T-cell (primary cell): ENCODE measurements at regions not wholly inside any gene's neighbourhood (a gene's known extent, or its start where the extent isn't known, plus 50 kb on each side); places are given as distances from the start of the nearest gene placed in this dataset.

Experiments
- ATAC-seq, 4 experiments: fragments of 200-7000 bp in 3 of 4; fragments of 150-1000 bp in 1 of 4; cut with Tn5 transposase; replicated peaks in 1 of 4; 1 replicate in 3 of 4; 2 replicates in 1 of 4; pipeline ENCODE4 v1.10.0; 2021; ENCODE audit warnings: moderate library complexity in 3 of 4, mild to moderate bottlenecking in 2 of 4, moderate number of reproducible peaks in 1 of 4
- CTCF ChIA-PET, 2 donors: fragments of 300-600 bp; sonication (Branson Sonifier 250); formaldehyde crosslinking; loops; one replicate each; lab custom pipeline; 2022; ENCODE audit warnings: antibody characterized with exemption in 2 of 2; lab: Charles Lee
- POLR2A ChIA-PET, 2 donors: fragments of 300-600 bp; sonication (Branson Sonifier 250); formaldehyde crosslinking; loops; one replicate each; lab custom pipeline; 2022; ENCODE audit warnings: antibody characterized with exemption in 2 of 2; lab: Charles Lee
- DNase-seq, 35 experiments: peaks; one replicate each; pipeline versions ENCODE4 v3.0.0 to v3.0.0-alpha.2; 2013 to 2023
- H3K27ac ChIP-seq: one replicate; pipeline ENCODE4 v1.5.1; 2013; ENCODE audit warnings: low read length
- H3K27me3 ChIP-seq, 2 experiments: replicated peaks in 1 of 2; 1 replicate in 1 of 2; 2 replicates in 1 of 2; pipeline versions ENCODE4 v1.6.1 to v1.7.0; 2013; ENCODE audit warnings: low read length in 1 of 2, mixed read lengths in 1 of 2; ENCODE audit not compliant: control insufficient read depth in 2 of 2, insufficient read depth in 2 of 2; ENCODE audit errors: extremely low read depth in 1 of 2
- H3K36me3 ChIP-seq, 2 donors: 1 replicate in 1 of 2; 2 replicates in 1 of 2; pipeline versions ENCODE4 v1.6.1 to v1.7.0; 2013; ENCODE audit warnings: low read length in 1 of 2; ENCODE audit not compliant: control insufficient read depth in 2 of 2, insufficient read depth in 1 of 2; ENCODE audit errors: extremely low read depth in 1 of 2
- H3K4me1 ChIP-seq, 2 experiments: 1 replicate in 1 of 2; 2 replicates in 1 of 2; pipeline versions ENCODE4 v1.6.1 to v1.7.0; 2013; ENCODE audit warnings: low read length in 2 of 2, mixed read lengths in 1 of 2; ENCODE audit not compliant: insufficient read depth in 2 of 2, control insufficient read depth in 1 of 2; ENCODE audit errors: extremely low read depth in 1 of 2
- H3K4me3 ChIP-seq, 2 donors: 1 replicate in 1 of 2; 2 replicates in 1 of 2; pipeline versions ENCODE4 v1.5.1 to v1.7.0; 2013; ENCODE audit warnings: mild to moderate bottlenecking in 2 of 2, low read length in 1 of 2, moderate library complexity in 1 of 2; ENCODE audit not compliant: control insufficient read depth in 1 of 2; ENCODE audit errors: extremely low read depth in 1 of 2
- H3K9me3 ChIP-seq: 2 replicates; pipeline ENCODE4 v1.7.0; 2013
- H3K27ac Mint-ChIP-seq, 2 donors: one replicate each; pipeline ENCODE4 v1.8.0; 2020 to 2021; ENCODE audit warnings: mild to moderate bottlenecking in 2 of 2, mixed read lengths in 2 of 2
- H3K27me3 Mint-ChIP-seq, 2 donors: one replicate each; pipeline ENCODE4 v1.8.0; 2021 to 2022; ENCODE audit warnings: mixed read lengths in 2 of 2
- H3K36me3 Mint-ChIP-seq: one replicate; pipeline ENCODE4 v1.8.0; 2021; ENCODE audit warnings: mixed read lengths
- H3K4me1 Mint-ChIP-seq, 3 donors: one replicate each; pipeline ENCODE4 v1.8.0; 2020 to 2022; ENCODE audit warnings: mixed read lengths in 3 of 3, mild to moderate bottlenecking in 1 of 3
- H3K4me3 Mint-ChIP-seq, 3 donors: one replicate each; pipeline ENCODE4 v1.8.0; 2020 to 2022; ENCODE audit warnings: mild to moderate bottlenecking in 3 of 3, mixed read lengths in 3 of 3, moderate library complexity in 3 of 3
- H3K9me3 Mint-ChIP-seq, 3 donors: one replicate each; pipeline ENCODE4 v1.8.0; 2020 to 2022; ENCODE audit warnings: mixed read lengths in 3 of 3
- WGBS: methylation state at CpG from one replicate; pipeline ENCODE4 v1.1.5; 2013; ENCODE audit warnings: missing lambda C conversion rate; ENCODE audit not compliant: insufficient coverage; 5-methylcytosine and 5-hydroxymethylcytosine counted together

DNA sequence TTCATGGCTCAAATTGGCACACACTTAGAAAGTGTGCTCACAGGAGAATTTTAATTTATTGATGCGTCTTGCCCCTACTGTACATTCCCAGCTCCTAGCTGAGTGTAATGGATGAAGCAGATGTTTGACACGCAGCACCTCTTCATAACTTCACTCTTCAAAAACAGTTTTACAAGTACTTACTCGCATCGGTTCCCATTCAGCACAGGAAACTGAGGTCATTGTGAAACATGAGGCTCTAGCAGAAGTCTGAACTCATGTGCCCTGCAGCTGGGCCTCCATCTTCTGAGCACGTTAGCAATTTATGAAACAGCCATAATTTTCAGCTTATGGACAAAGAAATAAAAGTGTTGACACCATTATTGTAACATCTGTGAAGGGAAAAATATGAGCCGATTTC, 558.9 kb upstream of the MGMT start:
- H3K27ac ChIP-seq: no peak overlapping the region
- DNase-seq: no peak
- ATAC-seq: no peak
- no peaks in the 10 kb centered on the region for H3K9me3 ChIP-seq
- peaks cover 0 to 13% of the 10 kb centered on the region in 2 experiments for H3K4me1 ChIP-seq
- H3K27ac Mint-ChIP-seq: no peak overlapping the region
- H3K4me1 Mint-ChIP-seq: peaks cover 0 to 2% (median 0%) of the 10 kb centered on the region in 3 donors
- no peak overlapping the region for H3K4me3 Mint-ChIP-seq
- ChIA-PET CTCF (no interaction called here), POLR2A (no interaction called here)
- no peaks in the 10 kb centered on the region for H3K27me3 Mint-ChIP-seq
- no peaks in the 10 kb centered on the region for H3K9me3 Mint-ChIP-seq
- no peak overlapping the region for H3K4me3 ChIP-seq
- H3K36me3 Mint-ChIP-seq: no peaks in the 10 kb centered on the region
- WGBS: 0% methylated on average over 2 of the region's 6 CpGs
- H3K27me3 ChIP-seq: no peaks in the 10 kb centered on the region
- H3K36me3 ChIP-seq: no peaks in the 10 kb centered on the region

GRCh38 chr10:128908499-128908898, 558.5 kb upstream of the MGMT start:
- Mint-ChIP-seq H3K9me3 (no peaks in the 10 kb centered on the region), H3K4me3 (no peak overlapping the region), H3K27ac (no peak overlapping the region), H3K36me3 (no peaks in the 10 kb centered on the region), H3K27me3 (no peaks in the 10 kb centered on the region), H3K4me1 (peaks cover 0 to 4% (median 0%) of the 10 kb centered on the region in 3 donors)
- WGBS: 60% methylated on average over 1 of the region's 4 CpGs
- H3K36me3 ChIP-seq: no peaks in the 10 kb centered on the region
- no peaks in the 10 kb centered on the region for H3K27me3 ChIP-seq
- no peak overlapping the region for H3K27ac ChIP-seq
- POLR2A ChIA-PET: no interaction called here
- peaks cover 0 to 13% of the 10 kb centered on the region in 2 experiments for H3K4me1 ChIP-seq
- ATAC-seq (no peak), DNase-seq (no peak)
- no peak overlapping the region for H3K4me3 ChIP-seq
- H3K9me3 ChIP-seq: no peaks in the 10 kb centered on the region
- CTCF ChIA-PET: no interaction called here

DNA sequence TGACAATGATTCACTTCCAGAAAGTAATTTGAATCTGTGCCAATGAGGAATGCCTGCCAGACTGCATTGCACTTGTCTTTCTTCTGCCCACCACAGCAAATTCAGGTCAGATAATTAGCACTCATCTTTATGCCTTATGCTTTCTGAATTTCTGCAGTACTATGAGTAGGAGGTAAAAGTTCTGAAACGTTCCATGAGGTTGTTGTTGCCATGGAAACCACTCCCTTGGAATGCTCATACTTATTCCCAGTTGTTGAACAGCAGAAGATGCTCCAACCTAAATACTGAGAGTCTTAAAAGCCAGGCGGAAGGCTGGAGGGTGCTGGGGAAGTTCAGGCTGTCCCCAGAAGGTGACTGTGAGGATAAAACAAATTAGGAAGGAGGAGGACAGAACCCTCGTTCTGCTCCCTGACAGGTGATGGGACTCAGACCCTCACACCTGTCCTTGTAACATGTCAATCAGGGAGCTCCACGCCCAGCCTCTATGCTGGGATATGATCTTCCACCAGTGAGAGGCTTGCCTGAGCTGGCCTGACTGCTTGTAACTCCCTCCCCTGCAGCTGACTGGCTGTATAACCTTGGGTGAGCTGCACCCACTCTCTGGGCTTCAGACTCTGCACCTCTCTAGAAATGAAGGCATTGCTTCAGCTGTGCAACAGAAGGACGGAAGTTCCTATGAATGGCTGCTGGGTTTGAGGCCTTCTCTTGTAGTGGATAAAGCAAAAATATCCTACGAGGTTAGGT, 554.3 kb upstream of the MGMT start:
- Histone ChIP-seq H3K27me3 (peaks cover 0 to 10% of the 10 kb centered on the region in 2 experiments), H3K4me1 (peaks cover 0 to 13% of the 10 kb centered on the region in 2 experiments), H3K36me3 (no peaks in the 10 kb centered on the region), H3K4me3 (no peak overlapping the region), H3K27ac (no peak overlapping the region), H3K9me3 (no peaks in the 10 kb centered on the region)
- Mint-ChIP-seq H3K9me3 (no peaks in the 10 kb centered on the region), H3K27ac (peak overlapping the region in 1 of 2 donors; percentile 30), H3K4me1 (peaks cover 0 to 7% (median 0%) of the 10 kb centered on the region in 3 donors), H3K36me3 (no peaks in the 10 kb centered on the region), H3K27me3 (peaks cover 2 to 5% of the 10 kb centered on the region in 2 donors), H3K4me3 (no peak overlapping the region)
- ChIA-PET POLR2A (no interaction called here), CTCF (no interaction called here)
- 56% methylated on average over 2 of the region's 6 CpGs for WGBS
- DNase-seq (no peak), ATAC-seq (peak in 1 of 4 experiments; percentile 44)

GRCh38 chr10:128914681-128915080, 552.4 kb upstream of the MGMT start:
- WGBS: 87% methylated on average over 7 of the region's 9 CpGs
- Mint-ChIP-seq H3K9me3 (no peaks in the 10 kb centered on the region), H3K27me3 (peaks cover 2 to 5% of the 10 kb centered on the region in 2 donors), H3K4me3 (no peak overlapping the region), H3K27ac (no peak overlapping the region), H3K36me3 (no peaks in the 10 kb centered on the region), H3K4me1 (peaks cover 0 to 7% (median 0%) of the 10 kb centered on the region in 3 donors)
- Histone ChIP-seq H3K4me1 (peaks cover 0 to 5% of the 10 kb centered on the region in 2 experiments), H3K36me3 (no peaks in the 10 kb centered on the region), H3K27me3 (peaks cover 0 to 10% of the 10 kb centered on the region in 2 experiments), H3K4me3 (no peak overlapping the region), H3K27ac (no peak overlapping the region), H3K9me3 (no peaks in the 10 kb centered on the region)
- POLR2A ChIA-PET: no interaction called here
- DNase-seq (no peak), ATAC-seq (no peak)
- CTCF ChIA-PET: no interaction called here

- ChIA-PET CTCF (no interaction called here), POLR2A (no interaction called here)
- H3K9me3 ChIP-seq: no peaks in the 10 kb centered on the region
- Mint-ChIP-seq H3K4me3 (no peak overlapping the region), H3K9me3 (no peaks in the 10 kb centered on the region), H3K36me3 (no peaks in the 10 kb centered on the region), H3K27me3 (peaks cover 2 to 6% of the 10 kb centered on the region in 2 donors), H3K4me1 (peaks cover 0 to 7% (median 0%) of the 10 kb centered on the region in 3 donors), H3K27ac (no peak overlapping the region)
- H3K27ac ChIP-seq: no peak overlapping the region
- peaks cover 0 to 10% of the 10 kb centered on the region in 2 experiments for H3K27me3 ChIP-seq
- DNase-seq: no peak
- no peak for ATAC-seq
- no peak overlapping the region for H3K4me3 ChIP-seq
- H3K4me1 ChIP-seq: peaks cover 0 to 5% of the 10 kb centered on the region in 2 experiments
- no peaks in the 10 kb centered on the region for H3K36me3 ChIP-seq
- 84% methylated on average over 5 of the region's 10 CpGs for WGBS
Measured at GRCh38 chr10:128915630-128916029, 551.4 kb upstream of the MGMT start.

GRCh38 chr10:128916383-128916782, 550.7 kb upstream of the MGMT start:
- peaks cover 0 to 5% of the 10 kb centered on the region in 2 experiments for H3K4me1 ChIP-seq
- Mint-ChIP-seq H3K36me3 (no peaks in the 10 kb centered on the region), H3K4me1 (peaks cover 0 to 7% (median 0%) of the 10 kb centered on the region in 3 donors), H3K9me3 (no peaks in the 10 kb centered on the region), H3K27me3 (peaks cover 2 to 8% of the 10 kb centered on the region in 2 donors), H3K27ac (no peak overlapping the region), H3K4me3 (no peak overlapping the region)
- CTCF ChIA-PET: no interaction called here
- peaks cover 0 to 10% of the 10 kb centered on the region in 2 experiments for H3K27me3 ChIP-seq
- no peaks in the 10 kb centered on the region for H3K9me3 ChIP-seq
- H3K27ac ChIP-seq: no peak overlapping the region
- H3K36me3 ChIP-seq: no peaks in the 10 kb centered on the region
- H3K4me3 ChIP-seq: no peak overlapping the region
- ATAC-seq: no peak
- POLR2A ChIA-PET: no interaction called here
- 20% methylated on average over 1 of the region's 4 CpGs for WGBS
- DNase-seq: no peak
